Stimulated activated naive CD8-positive, alpha-beta T cell treated with anti-CD3 and anti-CD28 coated beads, Interleukin-15, amount 100 ng/mL, for 72 hours (primary cell): ENCODE measurements at regions not wholly inside any gene's neighbourhood (a gene's known extent, or its start where the extent isn't known, plus 50 kb on each side); places are given as distances from the start of the nearest gene placed in this dataset.

Experiments used
- ATAC-seq: fragments of 150-1000 bp; cut with Tn5 transposase; 2 replicates; pipeline ENCODE4 v1.10.0; 2021; ENCODE audit warnings: mild to moderate bottlenecking, moderate library complexity
- DNase-seq, 2 donors: peaks; one replicate each; pipeline ENCODE4 v3.0.0; 2021 to 2022
- H3K27ac Mint-ChIP-seq, 2 donors: one replicate each; pipeline ENCODE4 v1.8.0; 2022; ENCODE audit warnings: mild to moderate bottlenecking in 2 of 2, mixed read lengths in 2 of 2, moderate library complexity in 2 of 2
- H3K27me3 Mint-ChIP-seq: one replicate; pipeline ENCODE4 v1.8.0; 2022; ENCODE audit warnings: mixed read lengths
- H3K4me1 Mint-ChIP-seq: one replicate; pipeline ENCODE4 v1.8.0; 2022; ENCODE audit warnings: mild to moderate bottlenecking, mixed read lengths
- H3K4me3 Mint-ChIP-seq, 2 donors: one replicate each; pipeline ENCODE4 v1.8.0; 2022; ENCODE audit warnings: mild to moderate bottlenecking in 2 of 2, mixed read lengths in 2 of 2, moderate library complexity in 1 of 2
- H3K9me3 Mint-ChIP-seq, 2 donors: one replicate each; pipeline ENCODE4 v1.8.0; 2022; ENCODE audit warnings: mixed read lengths in 2 of 2

GRCh38 chr10:111131168-111131799 is 54.5 kb downstream of the ADRA2A start:
- H3K9me3 Mint-ChIP-seq, result no peaks in the 10 kb centered on the region
- no peaks in the 10 kb centered on the region for H3K4me1 Mint-ChIP-seq
- DNase-seq (no peak), ATAC-seq (no peak)
- no peak overlapping the region for H3K4me3 Mint-ChIP-seq
- H3K27me3 Mint-ChIP-seq, result peaks cover 41% of the 10 kb centered on the region
- H3K27ac Mint-ChIP-seq, result no peak overlapping the region

- H3K4me3 Mint-ChIP-seq, result no peak overlapping the region
- no peaks in the 10 kb centered on the region for H3K9me3 Mint-ChIP-seq
- H3K27ac Mint-ChIP-seq, result no peak overlapping the region
- H3K4me1 Mint-ChIP-seq, result no peaks in the 10 kb centered on the region
- peaks cover 48% of the 10 kb centered on the region for H3K27me3 Mint-ChIP-seq
- DNase-seq (no peak), ATAC-seq (no peak)
Measured at GRCh38 chr10:111137007-111137406, 60.2 kb downstream of the ADRA2A start.

- Mint-ChIP-seq H3K27ac (no peak overlapping the region), H3K27me3 (peaks cover 44% of the 10 kb centered on the region), H3K4me3 (no peak overlapping the region), H3K4me1 (no peaks in the 10 kb centered on the region), H3K9me3 (no peaks in the 10 kb centered on the region)
- DNase-seq, result no peak
- no peak for ATAC-seq
Measured at GRCh38 chr10:111137587-111137986, 60.8 kb downstream of the ADRA2A start.

- no peak overlapping the region for H3K27ac Mint-ChIP-seq
- DNase-seq (no peak), ATAC-seq (no peak)
- H3K4me3 Mint-ChIP-seq, result no peak overlapping the region
- no peaks in the 10 kb centered on the region for H3K9me3 Mint-ChIP-seq
- H3K27me3 Mint-ChIP-seq, result peaks cover 34% of the 10 kb centered on the region
- H3K4me1 Mint-ChIP-seq, result no peaks in the 10 kb centered on the region
Measured at GRCh38 chr10:111138544-111138943, 61.7 kb downstream of the ADRA2A start.

GRCh38 chr10:111139567-111139966 is 62.7 kb downstream of the ADRA2A start:
- ATAC-seq (no peak), DNase-seq (no peak)
- Mint-ChIP-seq H3K27me3 (peaks cover 24% of the 10 kb centered on the region), H3K9me3 (no peaks in the 10 kb centered on the region), H3K4me3 (no peak overlapping the region), H3K4me1 (no peaks in the 10 kb centered on the region), H3K27ac (no peak overlapping the region)

GRCh38 chr10:111142092-111142768 is 65.4 kb downstream of the ADRA2A start:
- Mint-ChIP-seq H3K4me1 (peaks cover 16% of the 10 kb centered on the region), H3K4me3 (no peak overlapping the region), H3K27me3 (peaks cover 16% of the 10 kb centered on the region), H3K27ac (no peak overlapping the region), H3K9me3 (no peaks in the 10 kb centered on the region)
- no peak for ATAC-seq
- no peak for DNase-seq

- Mint-ChIP-seq H3K27ac (no peak overlapping the region), H3K9me3 (no peaks in the 10 kb centered on the region), H3K4me1 (peaks cover 17% of the 10 kb centered on the region), H3K4me3 (peak overlapping the region in 1 of 2 donors; percentile 27), H3K27me3 (peaks cover 16% of the 10 kb centered on the region)
- DNase-seq (no peak), ATAC-seq (peak; percentile 60)
Measured at GRCh38 chr10:111146025-111146640, 69.3 kb downstream of the ADRA2A start.

- Mint-ChIP-seq H3K4me1 (peaks cover 17% of the 10 kb centered on the region), H3K27ac (no peak overlapping the region), H3K4me3 (no peak overlapping the region), H3K27me3 (peaks cover 8% of the 10 kb centered on the region), H3K9me3 (no peaks in the 10 kb centered on the region)
- DNase-seq, result no peak
- ATAC-seq, result no peak
Measured at GRCh38 chr10:111148025-111148424, 71.2 kb downstream of the ADRA2A start.

GRCh38 chr10:111148440-111148839 is 71.6 kb downstream of the ADRA2A start:
- Mint-ChIP-seq H3K27ac (no peak overlapping the region), H3K27me3 (peaks cover 8% of the 10 kb centered on the region), H3K4me3 (no peak overlapping the region), H3K4me1 (peaks cover 17% of the 10 kb centered on the region), H3K9me3 (no peaks in the 10 kb centered on the region)
- DNase-seq (no peak), ATAC-seq (no peak)

- H3K27ac Mint-ChIP-seq, result no peak overlapping the region
- H3K27me3 Mint-ChIP-seq, result peaks cover 19% of the 10 kb centered on the region
- ATAC-seq (no peak), DNase-seq (no peak)
- no peaks in the 10 kb centered on the region for H3K9me3 Mint-ChIP-seq
- no peak overlapping the region for H3K4me3 Mint-ChIP-seq
- peaks cover 16% of the 10 kb centered on the region for H3K4me1 Mint-ChIP-seq
Measured at GRCh38 chr10:111150691-111151090, 73.9 kb downstream of the ADRA2A start.

GRCh38 chr10:111151595-111152307 is 74.9 kb downstream of the ADRA2A start:
- H3K4me3 Mint-ChIP-seq, result no peak overlapping the region
- no peaks in the 10 kb centered on the region for H3K9me3 Mint-ChIP-seq
- ATAC-seq (no peak), DNase-seq (no peak)
- H3K27me3 Mint-ChIP-seq, result peaks cover 28% of the 10 kb centered on the region
- peaks cover 5% of the 10 kb centered on the region for H3K4me1 Mint-ChIP-seq
- no peak overlapping the region for H3K27ac Mint-ChIP-seq

GRCh38 chr10:111156754-111157153 is 79.9 kb downstream of the ADRA2A start:
- Mint-ChIP-seq H3K4me1 (no peaks in the 10 kb centered on the region), H3K9me3 (no peaks in the 10 kb centered on the region), H3K27ac (no peak overlapping the region), H3K4me3 (no peak overlapping the region), H3K27me3 (peaks cover 42% of the 10 kb centered on the region)
- ATAC-seq (no peak), DNase-seq (no peak)

- ATAC-seq, result no peak
- Mint-ChIP-seq H3K27me3 (peaks cover 42% of the 10 kb centered on the region), H3K27ac (no peak overlapping the region), H3K4me3 (no peak overlapping the region), H3K9me3 (no peaks in the 10 kb centered on the region), H3K4me1 (no peaks in the 10 kb centered on the region)
- DNase-seq, result no peak
Measured at GRCh38 chr10:111158595-111158994, 81.8 kb downstream of the ADRA2A start.

GRCh38 chr10:111161109-111161874 is 84.5 kb downstream of the ADRA2A start:
- Mint-ChIP-seq H3K9me3 (no peaks in the 10 kb centered on the region), H3K27ac (no peak overlapping the region), H3K4me1 (no peaks in the 10 kb centered on the region), H3K27me3 (peaks cover 36% of the 10 kb centered on the region), H3K4me3 (no peak overlapping the region)
- no peak for DNase-seq
- ATAC-seq, result no peak

- DNase-seq, result no peak
- no peak overlapping the region for H3K27ac Mint-ChIP-seq
- no peaks in the 10 kb centered on the region for H3K27me3 Mint-ChIP-seq
- no peaks in the 10 kb centered on the region for H3K9me3 Mint-ChIP-seq
- no peak for ATAC-seq
- H3K4me1 Mint-ChIP-seq, result no peaks in the 10 kb centered on the region
- H3K4me3 Mint-ChIP-seq, result no peak overlapping the region
Measured at GRCh38 chr10:111171183-111171582, 94.4 kb downstream of the ADRA2A start.
